ENCODE measurements at regions not wholly inside any gene's neighbourhood (a gene's known extent, or its start where the extent isn't known, plus 50 kb on each side); places are given as distances from the start of the nearest gene placed in this dataset.

DNA sequence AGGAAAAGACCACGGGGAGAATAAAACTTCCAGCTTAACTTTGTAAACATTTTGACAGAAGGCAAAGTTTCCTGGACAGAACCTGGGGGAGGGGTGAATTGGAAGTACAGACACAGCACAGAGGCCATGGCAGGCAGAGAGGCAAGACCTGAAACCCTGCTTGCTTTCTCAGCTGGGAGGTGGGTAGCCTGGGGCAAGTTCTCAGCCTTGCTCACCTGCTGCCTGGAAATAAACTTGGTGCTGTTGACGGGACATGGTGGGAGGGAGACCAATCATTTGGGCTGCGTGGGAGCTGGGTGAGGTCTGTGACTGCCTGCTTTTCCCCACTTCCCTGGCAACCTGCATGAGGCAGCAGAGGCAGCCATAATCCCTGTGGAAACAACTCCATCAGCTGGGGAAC lies 221.3 kb downstream of the MOXD1 start:
- ChIA-PET POLR2A (no interaction called here), CTCF (interaction anchor here (1.3 kb wide), 1 partner anchor 100 kb away, joined by 3 read pairs; no protein-coding TSS in a partner anchor)
- intact Hi-C loops (cut with micrococcal nuclease), result no loop called here
- Histone ChIP-seq H3K9ac (ENCODE audit: low read length) (no peak overlapping the region), H2AFZ (ENCODE audit: insufficient read depth, low read depth, low read length, poor library complexity, severe bottlenecking) (no peak overlapping the region), H3K27ac (ENCODE audit: low read length in 2 of 2) (no peak overlapping the region), H3K79me2 (ENCODE audit: control insufficient read depth, insufficient read depth, low read length) (no peaks in the 10 kb centered on the region), H3K4me2 (replicated peaks; ENCODE audit: low read depth, low read length, poor library complexity, severe bottlenecking) (no peak overlapping the region), H3K27me3 (replicated peaks in 1 of 4; ENCODE audit: control extremely low read depth in 1 of 4, control insufficient read depth in 3 of 4, insufficient read depth in 4 of 4, low read length in 3 of 4) (no peaks in the 10 kb centered on the region), H3K9me3 (ENCODE audit: control extremely low read depth in 1 of 3, control insufficient read depth in 2 of 3, insufficient read depth in 1 of 3, low read length in 2 of 3) (peaks cover 3 to 24% (median 20%) of the 10 kb centered on the region in 3 donors), H3K4me1 (ENCODE audit: control insufficient read depth in 2 of 2, insufficient read depth in 2 of 2, low read length in 2 of 2) (no peaks in the 10 kb centered on the region), H4K20me1 (ENCODE audit: control insufficient read depth, insufficient read depth, low read length, poor library complexity, severe bottlenecking) (no peaks in the 10 kb centered on the region), H3K36me3 (replicated peaks in 1 of 2; ENCODE audit: control extremely low read depth in 1 of 2, control insufficient read depth in 1 of 2, extremely low read depth in 1 of 2, insufficient read depth in 2 of 2, low read length in 1 of 2) (no peaks in the 10 kb centered on the region), H3K4me3 (ENCODE audit: control extremely low read depth in 1 of 5, extremely low read depth in 1 of 5, insufficient read depth in 1 of 5, low read depth in 2 of 5, low read length in 4 of 5) (no peak overlapping the region)
- Mint-ChIP-seq H3K4me3 (no peak overlapping the region), H3K27me3 (peaks cover 10% of the 10 kb centered on the region), H3K4me1 (no peaks in the 10 kb centered on the region), H3K9me3 (ENCODE audit: insufficient read depth) (peaks cover 20% of the 10 kb centered on the region), H3K27ac (no peak overlapping the region)
- WGBS (ENCODE audit: insufficient coverage), result 100% methylated on average over 2 of the region's 3 CpGs
- no peak for TF ChIP-seq CTCF (IDR thresholded peaks at IDR 0.05)
- no peak for TF ChIP-seq EZH2 (IDR thresholded peaks at IDR 0.05; ENCODE audit: borderline replicate concordance, insufficient read depth, low read depth, low read length, poor library complexity, severe bottlenecking)
- ATAC-seq (ENCODE audit: low read depth) (no peak), DNase-seq (no peak)

DNA sequence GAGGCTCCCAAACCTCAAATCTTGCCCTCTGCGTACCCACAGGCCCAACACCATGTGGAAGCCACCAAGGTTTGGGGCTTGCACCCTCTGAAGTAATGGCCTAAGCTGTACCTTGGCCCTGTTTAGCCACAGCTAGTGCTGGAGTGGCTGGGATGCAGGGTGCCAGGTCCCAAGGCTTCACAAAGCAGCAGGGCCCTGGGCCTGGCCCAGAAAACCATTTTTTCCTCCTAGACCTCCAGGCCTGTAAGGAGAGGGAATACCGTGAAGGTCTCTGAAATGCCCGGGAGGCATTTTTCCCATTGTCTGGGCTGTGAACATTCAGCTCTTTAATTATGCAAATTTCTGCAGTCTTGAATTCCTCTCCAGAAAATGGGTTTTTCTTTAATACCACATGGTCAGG lies 223.7 kb upstream of the CCN2 start:
- DNase-seq (no peak), ATAC-seq (ENCODE audit: low read depth) (no peak)
- peaks cover 8 to 28% (median 18%) of the 10 kb centered on the region in 3 donors for H3K9me3 ChIP-seq (ENCODE audit: control extremely low read depth in 1 of 3, control insufficient read depth in 2 of 3, insufficient read depth in 1 of 3, low read length in 2 of 3)
- H3K4me1 Mint-ChIP-seq, result no peaks in the 10 kb centered on the region
- H3K27me3 ChIP-seq (replicated peaks in 1 of 4; ENCODE audit: control extremely low read depth in 1 of 4, control insufficient read depth in 3 of 4, insufficient read depth in 4 of 4, low read length in 3 of 4), result no peaks in the 10 kb centered on the region
- H3K79me2 ChIP-seq (ENCODE audit: control insufficient read depth, insufficient read depth, low read length), result no peaks in the 10 kb centered on the region
- H3K9ac ChIP-seq (ENCODE audit: low read length), result no peak overlapping the region
- no peaks in the 10 kb centered on the region for H4K20me1 ChIP-seq (ENCODE audit: control insufficient read depth, insufficient read depth, low read length, poor library complexity, severe bottlenecking)
- H3K4me1 ChIP-seq (ENCODE audit: control insufficient read depth in 2 of 2, insufficient read depth in 2 of 2, low read length in 2 of 2), result no peaks in the 10 kb centered on the region
- H3K4me2 ChIP-seq (replicated peaks; ENCODE audit: low read depth, low read length, poor library complexity, severe bottlenecking), result no peak overlapping the region
- WGBS (ENCODE audit: insufficient coverage), result 94% methylated on average over 3 of the region's 3 CpGs
- peaks cover 0 to 1% of the 10 kb centered on the region in 2 experiments for H3K36me3 ChIP-seq (replicated peaks in 1 of 2; ENCODE audit: control extremely low read depth in 1 of 2, control insufficient read depth in 1 of 2, extremely low read depth in 1 of 2, insufficient read depth in 2 of 2, low read length in 1 of 2)
- intact Hi-C loops (cut with micrococcal nuclease), result no loop called here
- TF ChIP-seq EZH2 (IDR thresholded peaks at IDR 0.05; ENCODE audit: borderline replicate concordance, insufficient read depth, low read depth, low read length, poor library complexity, severe bottlenecking) (no peak), CTCF (IDR thresholded peaks at IDR 0.05) (no peak)
- no peak overlapping the region for H3K27ac ChIP-seq (ENCODE audit: low read length in 2 of 2)
- H3K9me3 Mint-ChIP-seq (ENCODE audit: insufficient read depth), result peaks cover 18% of the 10 kb centered on the region
- H3K27me3 Mint-ChIP-seq, result peaks cover 3% of the 10 kb centered on the region
- ChIA-PET POLR2A (no interaction called here), CTCF (no interaction called here)
- no peak overlapping the region for H3K4me3 ChIP-seq (ENCODE audit: control extremely low read depth in 1 of 5, extremely low read depth in 1 of 5, insufficient read depth in 1 of 5, low read depth in 2 of 5, low read length in 4 of 5)
- H3K4me3 Mint-ChIP-seq, result no peak overlapping the region
- H2AFZ ChIP-seq (ENCODE audit: insufficient read depth, low read depth, low read length, poor library complexity, severe bottlenecking), result no peak overlapping the region
- no peak overlapping the region for H3K27ac Mint-ChIP-seq

Data from B cell (primary cell).